ENCODE measurements at regions not wholly inside any gene's neighbourhood (a gene's known extent, or its start where the extent isn't known, plus 50 kb on each side); places are given as distances from the start of the nearest gene placed in this dataset.
A peak's percentile ranks its signal among the peaks of the same experiment; 100 is the strongest.

DNA sequence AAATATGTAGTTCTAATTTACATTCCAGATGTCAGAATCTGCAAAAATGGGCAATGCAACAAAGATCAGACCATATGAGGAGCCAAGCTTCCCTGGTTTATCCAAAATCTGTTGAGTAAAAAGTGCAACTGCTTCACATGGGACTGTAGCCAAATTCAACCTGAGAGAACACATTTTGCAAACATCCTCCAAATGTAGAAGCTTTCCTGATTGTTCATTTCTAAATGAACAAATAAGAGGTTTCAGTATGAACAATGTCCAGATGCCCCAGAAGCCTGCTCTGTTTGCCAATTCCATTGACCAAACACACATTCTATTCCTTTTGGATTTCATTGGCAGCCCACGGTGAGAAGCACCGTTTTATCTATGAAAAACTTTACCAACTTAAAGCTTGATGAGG, 117.9 kb upstream of the OSR1 start:
- no peak for DNase-seq

DNA sequence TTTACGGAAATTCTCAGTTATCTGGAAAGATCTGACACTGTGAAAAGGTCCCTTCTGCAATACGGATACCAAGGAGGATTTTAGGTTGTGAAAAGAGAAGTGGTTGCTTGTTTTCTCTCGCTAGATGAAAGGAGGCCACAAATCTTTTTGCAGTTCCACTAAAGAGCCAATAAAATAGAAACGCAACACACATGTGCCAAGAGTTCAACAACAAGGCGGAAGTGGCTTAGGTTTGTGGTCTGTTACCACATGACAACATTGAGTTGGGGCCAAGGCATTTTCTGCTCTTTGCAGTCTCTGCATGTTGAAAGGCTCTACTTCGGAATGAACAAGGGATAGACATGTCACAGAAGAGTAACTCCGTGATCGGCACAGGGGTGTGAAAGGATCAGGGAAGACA, 115.7 kb upstream of the OSR1 start:
- peak; percentile 1 for DNase-seq

DNA sequence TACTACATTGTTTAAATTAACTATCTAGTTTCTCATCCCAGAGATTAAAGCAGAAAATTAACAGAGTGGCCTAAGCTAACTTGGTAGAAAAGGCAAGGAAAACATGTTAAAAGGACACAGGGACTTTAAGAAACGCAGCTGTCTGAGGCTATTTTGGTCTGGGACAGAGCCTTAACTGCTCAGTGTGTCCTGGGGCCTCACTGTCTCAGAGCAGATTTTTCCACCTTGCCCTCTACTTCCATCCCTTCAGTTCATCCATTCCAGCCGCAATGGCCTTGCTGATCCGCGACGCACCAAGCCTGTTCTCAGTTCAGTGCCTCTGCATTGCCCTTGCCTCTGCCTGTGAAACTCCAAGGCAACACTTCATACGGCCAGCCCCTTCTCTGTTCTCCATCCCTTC, 114.9 kb upstream of the OSR1 start:
- no peak for DNase-seq

GRCh38 chr2:19472391-19472978, 114.1 kb upstream of the OSR1 start:
- DNase-seq: no peak

GRCh38 chr2:19471491-19471890, 113.1 kb upstream of the OSR1 start:
- DNase-seq: no peak

DNA sequence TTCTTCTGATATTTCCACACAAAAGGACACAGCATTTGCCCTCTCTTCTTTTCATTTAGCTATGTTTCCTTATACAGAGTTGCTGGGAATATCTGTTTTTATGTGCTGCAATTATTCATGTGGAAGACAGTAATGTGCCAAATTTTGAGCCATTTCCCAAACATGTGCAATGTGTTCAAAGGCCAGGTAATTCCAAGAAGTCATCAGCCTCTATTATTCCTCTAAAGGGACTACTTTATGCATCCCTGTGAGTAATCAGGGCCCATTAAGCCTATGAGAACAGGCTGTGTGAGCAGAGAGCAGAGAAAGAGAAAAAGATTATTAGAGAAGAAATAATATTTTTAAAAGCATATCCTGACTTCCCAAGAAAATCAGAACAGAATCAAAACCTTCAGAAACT, 107.6 kb upstream of the OSR1 start:
- DNase-seq: no peak

- no peak for DNase-seq
These were observed 103.8 kb upstream of the OSR1 start for GRCh38 chr2:19462256-19462645.

DNA sequence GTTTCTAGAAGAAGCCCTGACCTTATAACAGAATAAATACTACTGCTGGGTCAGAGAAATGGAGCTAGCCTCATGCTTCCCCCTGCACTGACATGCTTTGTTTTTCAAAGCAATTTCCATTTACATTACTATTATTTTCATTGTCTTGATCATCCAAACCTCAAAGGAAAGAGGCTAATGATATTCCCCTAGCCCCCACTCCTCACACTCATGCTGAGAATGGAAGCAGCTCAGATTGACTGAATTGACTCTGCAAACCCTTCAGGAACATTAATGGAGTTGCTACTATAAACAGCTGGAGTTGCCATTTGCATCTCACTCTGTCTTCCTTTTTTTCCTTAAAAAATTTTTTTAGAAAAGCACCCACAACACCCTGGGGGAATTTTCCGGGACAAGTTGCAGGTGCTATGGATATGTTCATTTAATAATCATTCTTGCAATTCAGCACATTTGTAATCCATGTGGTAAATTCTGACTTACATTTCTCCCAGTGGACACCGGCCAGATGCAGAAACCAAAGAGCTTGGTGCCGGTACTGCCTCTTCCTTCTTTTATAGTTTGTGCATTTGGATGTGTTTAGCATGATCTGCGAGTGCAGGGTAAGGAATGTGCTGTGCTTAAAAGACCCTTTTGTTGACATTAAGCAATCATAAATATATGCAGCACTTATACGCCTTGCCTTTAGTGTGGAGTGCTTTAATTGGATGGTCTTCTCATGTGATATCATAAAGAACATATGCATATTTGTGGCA, 103.3 kb upstream of the OSR1 start:
- DNase-seq: no peak

GRCh38 chr2:19460761-19461160, 102.3 kb upstream of the OSR1 start:
- DNase-seq: no peak

DNA sequence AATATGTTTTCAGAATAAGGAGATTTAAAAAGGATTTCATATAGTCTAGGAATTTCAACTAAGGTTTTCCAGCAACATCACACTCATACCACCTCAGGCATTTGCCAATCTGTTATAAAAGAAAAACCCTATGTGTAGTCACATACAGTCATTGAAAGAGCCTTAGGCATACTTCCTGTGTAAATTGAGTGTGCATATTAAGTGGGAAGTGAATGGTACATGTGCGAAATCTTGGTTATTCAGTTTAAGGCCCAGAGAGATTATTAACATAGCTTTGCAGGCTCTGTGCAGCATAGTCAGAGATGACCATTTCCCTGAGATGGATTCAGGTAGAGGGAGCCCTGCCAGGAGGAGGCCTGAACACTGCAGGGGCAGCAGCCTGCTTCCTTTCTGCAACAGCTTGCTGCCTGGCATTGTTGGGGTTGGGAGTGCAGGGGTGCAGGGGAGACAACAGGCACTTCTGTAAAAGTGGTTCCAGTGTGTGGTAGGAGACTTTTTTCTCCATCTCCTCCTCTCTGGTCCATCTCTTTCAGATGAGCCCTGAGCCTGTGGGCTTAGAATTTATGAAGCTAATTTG, 100.1 kb upstream of the OSR1 start:
- DNase-seq: no peak

- DNase-seq: no peak
These were observed 99.4 kb upstream of the OSR1 start for GRCh38 chr2:19457809-19458208.

GRCh38 chr2:19456705-19457309, 98.4 kb upstream of the OSR1 start:
- DNase-seq: no peak

DNA sequence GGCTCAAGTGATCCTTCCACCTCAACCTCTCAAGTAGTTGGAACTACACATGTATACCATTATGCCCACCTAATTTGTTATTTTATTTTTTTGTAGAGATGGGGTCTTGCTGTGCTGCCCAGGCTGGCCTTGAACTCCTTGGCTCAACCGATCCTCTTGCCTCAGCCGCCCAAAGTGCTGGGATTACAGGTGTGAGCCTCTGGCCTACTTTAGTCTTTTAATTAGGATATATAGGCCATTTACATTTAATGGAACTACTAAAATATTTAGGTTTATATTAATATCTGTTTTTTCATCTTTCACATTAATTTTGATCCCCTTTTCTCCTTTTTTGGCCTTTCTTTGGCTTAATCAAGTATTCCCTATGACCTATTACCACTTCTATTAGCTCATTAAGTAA, 95.7 kb upstream of the OSR1 start:
- no peak for DNase-seq

GRCh38 chr2:19442731-19443130, 84.3 kb upstream of the OSR1 start:
- DNase-seq: no peak

DNA sequence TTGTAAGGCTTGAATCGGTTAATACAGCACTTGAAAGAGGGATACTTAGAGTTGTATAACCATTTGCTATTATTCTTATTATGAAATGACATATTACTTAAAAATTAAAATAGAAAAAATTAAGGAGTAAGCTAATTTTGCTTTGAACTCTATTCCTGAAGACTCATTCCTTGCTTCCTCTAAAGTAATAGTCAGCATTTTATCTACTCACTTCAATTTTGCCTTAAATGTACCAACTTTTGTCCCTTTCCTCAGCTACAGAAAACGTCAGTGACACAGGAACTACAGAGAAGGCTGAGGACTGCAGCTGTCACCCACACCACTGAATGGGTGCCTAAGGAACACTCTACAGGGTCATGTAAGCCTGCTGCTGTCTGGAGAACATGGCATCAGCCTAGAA, 80.7 kb upstream of the OSR1 start:
- no peak for DNase-seq

- DNase-seq: no peak
These were observed 77.4 kb upstream of the OSR1 start for GRCh38 chr2:19435815-19436214.

DNA sequence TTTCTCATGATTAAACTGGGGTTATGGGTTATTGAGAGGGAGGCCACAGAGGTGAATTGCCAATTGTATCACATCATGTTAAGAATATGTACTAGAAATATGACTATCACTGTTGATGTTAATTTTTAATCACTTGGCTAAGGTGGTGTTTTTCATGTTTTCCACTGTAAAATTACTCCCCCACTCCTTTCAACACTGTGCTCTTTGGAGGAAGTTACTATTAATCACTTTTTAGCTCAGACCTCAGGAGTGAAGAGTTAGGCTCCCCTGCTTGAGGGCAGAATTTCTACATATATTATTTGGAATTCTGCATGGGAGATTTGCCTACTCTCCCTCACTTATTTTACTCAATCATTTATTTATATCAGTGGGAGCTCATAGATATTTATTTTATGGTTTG, 76.0 kb upstream of the OSR1 start:
- DNase-seq: no peak

DNA sequence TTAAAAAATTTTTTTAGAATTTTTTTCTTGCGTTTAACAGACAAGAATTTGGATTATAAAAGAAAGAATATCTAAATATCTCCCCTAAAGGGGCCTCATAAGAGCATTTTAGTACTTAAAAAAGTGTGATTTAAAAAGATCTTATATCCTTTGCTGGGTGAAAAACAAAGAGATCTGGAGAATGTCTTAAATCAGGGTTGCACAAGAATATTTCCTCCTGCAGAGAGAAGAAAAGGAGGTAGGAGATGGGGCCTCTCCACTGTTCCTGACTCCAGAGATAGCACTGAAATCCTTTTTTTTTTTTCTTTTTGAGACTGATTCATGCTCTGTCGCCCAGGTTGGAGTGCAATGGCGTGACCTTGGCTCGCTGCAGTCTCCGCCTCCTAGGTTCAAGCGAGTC, 68.5 kb upstream of the OSR1 start:
- DNase-seq: no peak

GRCh38 chr2:19426144-19426543, 67.7 kb upstream of the OSR1 start:
- no peak for DNase-seq

GRCh38 chr2:19425419-19425818, 67.0 kb upstream of the OSR1 start:
- no peak for DNase-seq

DNA sequence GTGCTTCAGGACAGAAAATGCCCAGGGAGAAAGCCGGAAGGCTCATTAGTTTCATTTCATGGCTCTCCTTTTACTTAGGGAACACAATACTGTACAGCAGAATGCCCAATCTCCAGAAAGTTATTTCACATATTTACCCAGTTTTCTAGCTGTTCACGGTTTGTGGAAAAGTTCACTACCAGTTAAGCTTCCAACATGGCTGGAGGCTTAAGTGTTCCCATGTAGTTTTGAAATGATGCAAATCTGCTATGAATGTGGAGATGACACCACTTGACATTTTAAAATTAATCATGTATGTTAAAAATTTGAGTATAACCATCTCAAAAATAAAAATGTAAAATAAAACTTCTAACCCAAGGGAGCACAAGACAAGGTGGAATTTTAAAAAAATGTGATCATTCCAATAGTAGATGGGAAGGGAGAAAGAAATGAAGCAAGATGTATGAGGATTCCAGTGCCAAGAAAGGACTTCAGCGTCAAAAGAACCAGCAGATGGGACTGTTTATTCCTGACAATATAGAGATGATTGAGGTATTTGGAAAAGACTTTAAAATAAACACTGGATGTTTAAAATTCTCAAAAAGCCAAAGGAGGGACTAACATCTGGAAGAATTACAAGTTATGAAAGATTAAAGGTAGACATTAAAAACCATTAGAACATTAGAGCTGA, 60.9 kb upstream of the OSR1 start:
- DNase-seq: no peak

GRCh38 chr2:19416784-19417684, 58.6 kb upstream of the OSR1 start:
- no peak for DNase-seq

- DNase-seq: no peak
These were observed 57.7 kb upstream of the OSR1 start for GRCh38 chr2:19416083-19416482.
